ENCODE measurements at regions not wholly inside any gene's neighbourhood (a gene's known extent, or its start where the extent isn't known, plus 50 kb on each side); places are given as distances from the start of the nearest gene placed in this dataset.

GRCh38 chr11:35088676-35089075, 50.3 kb upstream of the CD44 start:
- TF ChIP-seq CTCF (IDR thresholded peaks at IDR 0.05) (no peak), POLR2A (IDR thresholded peaks at IDR 0.05) (no peak)
